ENCODE measurements at regions not wholly inside any gene's neighbourhood (a gene's known extent, or its start where the extent isn't known, plus 50 kb on each side); places are given as distances from the start of the nearest gene placed in this dataset.
A peak's percentile ranks its signal among the peaks of the same experiment; 100 is the strongest.
"Not testable (repeated sequence)": the region's sequence is repeated elsewhere in the genome, so short reads cannot be mapped to it uniquely, and the experiment has no call there.

GRCh38 chr9:41018948-41019347, 109.5 kb downstream of the FOXD4L6 start:
- not testable (repeated sequence) for DNase-seq (ENCODE audit: low spot score)

DNA sequence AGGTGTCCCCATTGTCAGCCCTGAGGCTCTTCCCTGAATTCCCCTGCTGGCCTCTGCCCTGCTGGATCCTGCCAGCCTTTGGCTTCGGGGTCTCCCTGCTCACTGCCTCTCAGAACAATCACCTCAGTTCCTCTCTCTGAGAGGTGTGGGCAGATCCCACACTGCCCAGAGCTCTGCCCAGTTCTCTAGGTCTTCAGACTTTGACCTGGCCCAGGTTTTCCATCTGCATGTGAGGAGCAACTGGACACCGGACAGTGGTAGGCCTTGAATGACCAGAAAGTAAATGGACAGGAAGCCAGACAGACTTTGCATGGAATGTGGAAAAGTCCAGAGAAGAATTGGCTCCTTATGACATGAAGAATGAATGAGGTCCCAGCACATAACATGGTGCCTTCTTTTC, 111.8 kb downstream of the FOXD4L6 start:
- not testable (repeated sequence) for DNase-seq (ENCODE audit: low spot score)

DNA sequence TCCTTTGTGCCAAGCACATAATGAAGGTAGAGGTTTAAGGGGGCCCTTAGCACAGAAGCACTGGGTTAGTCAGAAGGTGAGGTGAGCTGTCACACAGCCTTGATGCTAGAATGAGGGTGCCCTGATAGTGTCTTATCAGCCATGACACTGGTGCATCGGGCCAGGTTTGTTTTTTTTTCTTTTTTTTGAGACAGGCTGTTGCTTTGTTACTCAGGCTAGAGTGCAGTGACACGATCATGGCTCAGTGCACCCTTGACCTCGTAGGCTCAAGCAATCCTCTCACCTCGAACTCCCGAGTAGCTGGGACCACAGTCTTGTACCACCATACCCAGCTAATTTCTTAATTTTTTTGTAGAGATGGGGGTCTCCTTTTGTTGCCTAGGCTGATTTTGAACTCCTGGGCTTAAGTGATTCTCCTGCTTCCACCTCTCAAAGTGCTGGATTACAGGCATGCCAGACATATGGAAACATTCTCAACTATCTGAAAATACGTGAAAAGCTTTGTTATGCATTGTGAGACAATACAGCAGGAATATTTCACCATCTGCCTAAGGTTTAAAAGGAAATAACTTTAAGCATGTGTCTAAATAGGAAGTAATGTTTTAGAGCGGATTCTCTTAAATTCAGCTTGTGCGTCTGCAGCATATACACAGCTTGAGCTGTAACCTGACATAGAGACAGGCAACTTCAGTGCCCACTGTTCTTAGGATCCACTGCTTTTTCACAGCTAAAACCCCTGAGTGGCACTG, 128.4 kb downstream of the FOXD4L6 start:
- DNase-seq (ENCODE audit: low spot score) = not testable (repeated sequence)

DNA sequence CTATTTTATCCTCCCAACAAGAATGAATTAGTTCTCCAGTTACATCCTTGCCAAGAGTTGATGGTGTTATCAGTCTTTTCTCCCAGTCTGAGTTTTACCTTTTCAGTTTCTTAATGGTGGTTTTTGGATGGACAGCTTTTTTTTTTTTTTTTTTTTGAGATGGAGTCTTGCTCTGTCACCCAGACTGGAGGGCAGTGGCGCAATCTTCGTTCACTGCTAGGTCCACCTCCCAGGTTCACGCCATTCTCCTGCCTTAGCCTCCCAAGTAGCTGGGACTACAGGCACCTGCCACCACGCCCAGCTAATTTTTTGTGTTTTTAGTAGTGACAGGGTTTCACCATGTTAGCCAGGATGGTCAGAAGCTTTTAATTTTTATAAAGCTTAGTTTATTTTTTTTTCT, 133.0 kb downstream of the FOXD4L6 start:
- not testable (repeated sequence) for DNase-seq (ENCODE audit: low spot score)

DNA sequence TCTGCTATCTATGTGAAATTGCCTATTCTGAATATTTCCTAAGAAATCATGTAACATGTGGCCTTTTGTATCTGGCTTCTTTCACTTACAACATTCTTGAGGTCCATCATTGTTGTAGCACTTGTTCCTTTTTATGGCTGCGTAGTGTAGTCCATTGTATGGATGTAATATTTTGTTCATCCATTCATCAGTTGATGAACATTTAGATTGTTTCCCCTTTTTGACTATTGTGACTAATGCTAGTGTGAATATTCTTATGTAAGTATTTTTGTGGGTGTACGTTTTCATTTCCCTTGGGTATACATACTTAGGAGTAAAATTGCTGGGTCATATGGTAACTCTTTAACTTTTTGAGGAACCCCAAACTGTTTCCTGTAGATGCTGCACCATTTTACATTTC, 134.6 kb downstream of the FOXD4L6 start:
- DNase-seq (ENCODE audit: low spot score) = not testable (repeated sequence)

- DNase-seq (ENCODE audit: low spot score) = not testable (repeated sequence)
Measured at GRCh38 chr9:40993375-40993774, 135.1 kb downstream of the FOXD4L6 start.

DNA sequence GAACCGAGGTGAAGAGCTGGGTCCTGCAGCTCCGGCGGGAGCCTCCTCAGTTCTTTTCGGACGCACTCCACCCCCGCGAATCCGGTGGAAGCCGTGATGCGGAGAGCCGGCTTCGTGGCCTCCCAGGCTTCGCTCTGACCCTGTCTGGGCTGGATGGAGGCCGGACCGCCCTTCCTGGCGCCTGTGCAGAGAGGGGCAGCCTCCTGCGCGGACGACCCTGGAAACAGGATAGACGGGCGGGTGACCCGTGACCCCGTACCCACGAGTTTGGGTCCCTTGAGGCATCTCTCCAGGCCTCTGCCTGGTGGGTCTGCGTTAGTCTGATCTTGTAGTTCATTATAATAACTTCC, 136.0 kb downstream of the FOXD4L6 start:
- peak; percentile 1 for DNase-seq (ENCODE audit: low spot score)

DNA sequence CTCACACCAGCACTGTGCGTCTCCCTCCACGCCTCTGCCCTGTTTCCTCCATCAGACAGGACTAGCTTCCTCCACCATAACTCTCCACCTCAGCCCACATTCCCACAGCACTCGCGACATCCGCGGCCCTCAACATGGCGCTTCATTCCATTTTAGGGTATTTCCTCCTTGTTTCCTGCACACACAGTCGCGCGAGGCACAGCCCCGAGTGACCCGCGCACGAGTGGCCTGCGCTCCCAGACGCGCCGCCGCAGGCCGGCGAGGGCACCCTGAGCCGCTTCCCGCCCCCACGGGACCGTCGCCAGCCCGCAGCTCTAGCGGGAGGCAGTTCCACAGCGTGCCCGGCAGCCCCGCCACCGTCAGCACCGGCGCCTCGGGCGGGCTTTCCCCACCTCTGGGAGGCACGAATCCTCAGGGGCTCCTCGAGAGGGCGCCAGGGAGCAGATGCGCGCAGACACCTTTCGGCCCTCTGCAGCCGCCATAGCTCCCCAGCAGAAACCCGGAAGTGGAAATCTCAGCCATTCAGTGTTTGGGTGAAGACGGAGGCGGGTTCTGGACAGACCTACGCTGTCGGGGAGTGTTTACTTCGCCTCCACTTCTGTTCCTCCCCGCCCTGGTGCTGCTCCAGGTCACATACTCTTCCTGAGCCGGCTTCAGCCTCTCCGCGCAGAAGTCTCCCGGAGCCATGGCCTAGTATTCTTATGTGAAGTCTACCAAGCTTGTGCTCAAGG, 136.6 kb downstream of the FOXD4L6 start:
- DNase-seq (ENCODE audit: low spot score) = peak; percentile 97

GRCh38 chr9:40991100-40991740, 137.3 kb downstream of the FOXD4L6 start:
- not testable (repeated sequence) for DNase-seq (ENCODE audit: low spot score)

- DNase-seq (ENCODE audit: low spot score) = not testable (repeated sequence)
Measured at GRCh38 chr9:40986332-40986731, 142.1 kb downstream of the FOXD4L6 start.

- DNase-seq (ENCODE audit: low spot score) = not testable (repeated sequence)
Measured at GRCh38 chr9:40975351-40975750, 153.1 kb downstream of the FOXD4L6 start.

GRCh38 chr9:40974912-40975311, 153.6 kb downstream of the FOXD4L6 start:
- DNase-seq (ENCODE audit: low spot score) = not testable (repeated sequence)

DNA sequence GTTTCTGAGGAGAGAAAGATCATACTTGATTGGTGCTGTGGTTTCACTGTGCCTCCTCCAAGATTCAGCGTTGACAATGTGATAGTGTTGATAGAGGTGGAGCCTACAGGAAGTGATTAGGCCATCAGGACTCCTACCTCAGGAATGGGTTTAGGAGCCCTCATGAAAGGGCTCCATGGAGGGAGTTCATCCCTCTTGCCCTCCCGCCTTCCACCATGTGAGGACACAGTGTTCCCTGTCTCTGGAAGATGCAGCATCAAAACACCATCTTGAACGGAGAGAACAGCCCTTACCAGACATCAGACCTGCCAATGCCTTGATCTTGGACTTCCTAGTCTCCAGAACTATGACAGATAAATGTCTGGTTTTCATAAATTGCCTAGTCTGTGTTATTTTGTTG, 156.7 kb downstream of the FOXD4L6 start:
- not testable (repeated sequence) for DNase-seq (ENCODE audit: low spot score)

DNA sequence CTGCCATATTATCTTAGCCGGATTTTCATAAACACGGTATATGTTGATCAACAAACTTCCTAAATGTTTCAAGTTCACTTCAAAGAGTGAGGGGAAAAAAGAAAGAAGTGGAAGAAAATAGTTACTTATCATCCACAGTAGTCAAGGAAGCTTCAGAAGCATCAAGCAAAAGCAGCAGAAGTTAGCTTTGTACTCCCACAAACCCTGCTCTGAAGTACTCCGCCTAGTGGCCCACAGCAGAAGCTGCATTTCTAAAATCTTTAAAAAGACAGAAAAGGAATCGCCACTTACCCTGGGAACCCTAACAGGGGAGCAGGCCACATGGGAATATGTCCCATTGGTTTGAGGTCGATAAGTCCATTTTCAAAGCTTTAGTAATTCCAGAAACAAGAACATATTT, 158.1 kb downstream of the FOXD4L6 start:
- not testable (repeated sequence) for DNase-seq (ENCODE audit: low spot score)

- DNase-seq (ENCODE audit: low spot score) = not testable (repeated sequence)
Measured at GRCh38 chr9:40962461-40962860, 166.0 kb downstream of the FOXD4L6 start.

- DNase-seq (ENCODE audit: low spot score) = not testable (repeated sequence)
Measured at GRCh38 chr9:40951876-40952494, 176.5 kb downstream of the FOXD4L6 start.

DNA sequence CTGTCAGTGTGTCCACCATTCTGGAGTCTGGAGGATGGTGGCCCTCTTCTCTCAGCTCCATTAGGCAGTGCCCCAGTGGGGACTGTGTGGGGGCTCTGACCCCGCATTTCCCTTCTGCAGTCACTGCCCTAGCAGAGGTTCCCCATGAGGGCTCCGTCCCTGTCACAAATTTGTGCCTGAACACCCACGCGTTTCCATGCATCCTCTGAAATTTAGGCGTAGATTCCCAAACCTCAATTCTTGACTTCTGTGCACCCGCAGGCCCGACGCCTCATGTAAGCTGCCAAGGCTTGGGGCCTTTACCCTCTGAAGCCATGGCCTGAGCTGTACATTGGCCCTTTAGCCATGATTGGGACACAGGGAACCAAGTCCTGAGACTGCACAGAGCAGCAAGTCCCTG, 182.3 kb downstream of the FOXD4L6 start:
- not testable (repeated sequence) for DNase-seq (ENCODE audit: low spot score)

DNA sequence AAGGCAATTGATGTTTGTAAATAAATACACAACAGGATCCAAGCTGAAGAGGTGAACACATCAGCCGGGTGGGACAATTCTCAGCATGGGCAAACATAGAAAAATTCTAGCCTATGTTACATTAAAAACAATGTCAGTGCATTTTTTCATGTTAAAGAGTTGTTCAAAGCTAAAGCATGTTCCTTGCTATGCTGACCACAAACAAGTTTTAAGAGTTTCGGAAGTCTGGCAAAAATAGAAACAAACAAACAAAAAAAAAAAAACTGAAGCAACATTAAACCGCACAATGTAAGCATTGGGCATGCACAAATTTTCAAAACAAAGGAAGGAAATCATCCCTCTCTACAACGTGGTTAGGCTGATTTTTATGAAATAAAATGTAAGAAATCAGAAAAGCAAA, 185.8 kb downstream of the FOXD4L6 start:
- DNase-seq (ENCODE audit: low spot score) = not testable (repeated sequence)

GRCh38 chr9:40939888-40940209, 188.6 kb downstream of the FOXD4L6 start:
- DNase-seq (ENCODE audit: low spot score) = not testable (repeated sequence)

GRCh38 chr9:40939201-40939887, 189.1 kb downstream of the FOXD4L6 start:
- DNase-seq (ENCODE audit: low spot score) = not testable (repeated sequence)

DNA sequence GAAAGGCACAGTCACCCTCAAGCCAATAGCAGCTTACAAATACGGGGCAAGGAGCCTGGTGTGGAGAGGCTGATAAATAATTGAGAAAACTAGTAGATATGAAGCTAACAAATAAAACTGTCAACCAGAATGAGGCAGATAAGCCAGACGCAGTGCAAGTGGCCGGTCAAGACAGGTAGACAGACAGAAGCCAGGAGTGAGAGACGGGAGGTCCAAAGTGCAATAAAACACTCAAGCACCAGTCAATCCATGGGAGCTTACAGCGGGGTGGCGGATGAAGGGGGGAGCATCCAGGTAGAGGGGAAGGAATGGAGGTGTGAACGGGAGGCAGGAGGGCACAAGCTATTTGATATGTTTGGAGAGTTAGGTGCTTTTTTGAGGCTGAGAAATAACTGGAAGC, 193.1 kb downstream of the FOXD4L6 start:
- DNase-seq (ENCODE audit: low spot score) = no peak

GRCh38 chr9:40934480-40934879, 194.0 kb downstream of the FOXD4L6 start:
- DNase-seq (ENCODE audit: low spot score) = not testable (repeated sequence)
